IMR-90 (cell line): ENCODE measurements at regions not wholly inside any gene's neighbourhood (a gene's known extent, or its start where the extent isn't known, plus 50 kb on each side); places are given as distances from the start of the nearest gene placed in this dataset.

Experiments used
- CTCF ChIP-seq: conservative IDR thresholded peaks from 2 replicates; pipeline ENCODE4 v1.5.1; 2012; ENCODE audit warnings: mild to moderate bottlenecking, low read depth, low read length, improper control_type of control experiment
- POLR2A ChIP-seq: IDR thresholded peaks from 2 replicates; pipeline ENCODE4 v1.6.1; 2012; ENCODE audit warnings: mild to moderate bottlenecking, low read depth, low read length
- RAD21 ChIP-seq: IDR thresholded peaks from 2 replicates; pipeline ENCODE4 v1.6.1; 2012; ENCODE audit warnings: low read length, improper control_type of control experiment
- USF2 ChIP-seq: fragments of 150-350 bp; IDR thresholded peaks from 2 replicates; pipeline ENCODE4 v1.6.1; 2017; ENCODE audit warnings: mild to moderate bottlenecking, antibody characterized with exemption, low read length, low read depth

DNA sequence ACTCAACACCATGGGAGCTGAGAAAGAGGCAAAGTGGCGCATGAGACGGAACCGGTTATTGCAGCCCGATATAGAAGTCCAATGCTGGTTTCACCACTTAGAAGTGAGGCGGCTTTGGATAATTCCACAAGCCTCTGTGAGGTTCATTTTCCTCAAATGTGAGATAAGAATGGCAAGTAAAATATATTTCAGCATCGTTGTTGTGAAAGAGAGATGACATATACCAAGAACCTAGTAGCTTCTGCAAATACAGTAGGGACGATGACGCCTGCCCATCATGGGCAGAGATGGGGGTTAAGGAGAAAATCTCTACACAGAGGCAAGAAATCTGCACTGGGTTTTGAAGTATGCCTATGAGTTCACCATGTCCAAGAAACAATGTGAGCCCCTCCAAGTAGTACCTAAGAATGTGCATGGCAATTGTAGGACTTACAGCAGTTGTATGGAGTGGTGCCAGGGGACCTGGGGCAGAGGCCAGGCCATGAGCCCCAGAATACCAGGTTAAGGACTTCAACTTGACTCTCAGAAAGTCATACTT is 352.0 kb downstream of the RNF144A start:
- TF ChIP-seq CTCF (no peak), USF2 (no peak), RAD21 (no peak), POLR2A (no peak)
